SHP77 (cell line): ENCODE measurements at regions not wholly inside any gene's neighbourhood (a gene's known extent, or its start where the extent isn't known, plus 50 kb on each side); places are given as distances from the start of the nearest gene placed in this dataset.

Experiments
- DNase-seq, 2 experiments: peaks; one replicate each; lab custom pipeline; 2025; lab: John Stamatoyannopoulos, UW

DNA sequence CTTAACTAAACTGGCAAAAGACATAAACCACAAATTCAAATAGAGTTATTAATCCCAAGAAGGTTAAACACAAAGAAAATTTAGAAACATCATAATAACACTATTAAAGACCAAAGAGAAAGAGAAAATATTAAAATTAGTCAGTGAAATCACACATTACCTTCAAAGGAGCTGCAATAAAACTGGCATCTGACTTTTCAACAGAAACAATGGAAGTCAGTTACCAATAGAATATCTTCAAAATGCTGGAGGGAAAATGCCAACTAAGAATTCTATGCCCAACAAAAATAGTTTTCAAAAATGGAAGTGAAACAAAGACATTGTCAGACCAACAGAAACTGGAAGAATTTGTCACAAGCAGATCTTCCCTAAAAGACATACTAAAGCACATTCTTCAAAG, 68.7 kb upstream of the RNF7 start:
- DNase-seq: no peak

- no peak for DNase-seq
Observed at GRCh38 chr3:141677701-141678100, 60.4 kb upstream of the RNF7 start.

- DNase-seq: peak in 1 of 2 experiments; percentile 22
Observed at GRCh38 chr3:141680620-141681389, 57.3 kb upstream of the RNF7 start.

- no peak for DNase-seq
Observed at GRCh38 chr3:141681390-141681780, 56.7 kb upstream of the RNF7 start.

DNA sequence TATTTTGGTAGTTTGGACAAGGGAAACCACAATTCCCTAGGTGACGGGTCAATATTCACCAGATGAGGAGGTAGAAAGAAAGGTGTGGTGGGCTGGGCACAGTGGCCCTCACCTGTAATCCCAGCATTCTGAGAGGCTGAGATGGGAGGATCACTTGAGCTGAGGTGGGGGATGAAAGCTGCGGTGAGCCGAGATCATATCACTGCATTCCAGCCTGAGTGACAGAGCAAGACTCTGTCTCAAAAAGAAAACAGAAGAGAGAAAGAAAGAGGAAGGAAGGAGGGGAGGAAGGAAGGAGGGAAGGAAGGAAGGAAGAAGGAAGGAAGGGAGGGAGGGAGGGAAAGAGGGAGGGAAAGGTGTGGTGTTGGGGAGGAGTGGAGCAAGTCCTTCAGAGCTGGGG, 56.1 kb upstream of the RNF7 start:
- no peak for DNase-seq

DNA sequence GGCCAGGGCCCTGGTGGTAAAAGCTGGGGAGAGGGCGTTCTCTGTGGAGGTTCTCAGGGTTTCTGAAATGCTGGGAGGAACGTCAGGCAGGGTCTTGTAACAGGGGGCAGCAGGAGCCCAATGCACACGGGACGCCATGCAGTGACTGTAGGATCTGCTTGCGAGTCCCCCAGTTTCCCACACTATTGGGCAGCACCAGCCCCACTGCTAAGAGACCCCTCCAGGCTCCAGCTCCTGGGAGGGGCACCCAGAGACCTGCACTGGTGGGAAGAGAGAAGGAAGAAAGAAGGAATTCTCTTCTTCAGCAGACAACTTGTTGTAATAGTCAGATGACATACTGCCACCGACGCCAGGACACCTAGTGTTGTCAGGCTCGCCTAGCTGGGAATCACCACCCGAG, 55.2 kb upstream of the RNF7 start:
- no peak for DNase-seq

GRCh38 chr3:141684758-141685157, 53.3 kb upstream of the RNF7 start:
- DNase-seq: no peak

DNA sequence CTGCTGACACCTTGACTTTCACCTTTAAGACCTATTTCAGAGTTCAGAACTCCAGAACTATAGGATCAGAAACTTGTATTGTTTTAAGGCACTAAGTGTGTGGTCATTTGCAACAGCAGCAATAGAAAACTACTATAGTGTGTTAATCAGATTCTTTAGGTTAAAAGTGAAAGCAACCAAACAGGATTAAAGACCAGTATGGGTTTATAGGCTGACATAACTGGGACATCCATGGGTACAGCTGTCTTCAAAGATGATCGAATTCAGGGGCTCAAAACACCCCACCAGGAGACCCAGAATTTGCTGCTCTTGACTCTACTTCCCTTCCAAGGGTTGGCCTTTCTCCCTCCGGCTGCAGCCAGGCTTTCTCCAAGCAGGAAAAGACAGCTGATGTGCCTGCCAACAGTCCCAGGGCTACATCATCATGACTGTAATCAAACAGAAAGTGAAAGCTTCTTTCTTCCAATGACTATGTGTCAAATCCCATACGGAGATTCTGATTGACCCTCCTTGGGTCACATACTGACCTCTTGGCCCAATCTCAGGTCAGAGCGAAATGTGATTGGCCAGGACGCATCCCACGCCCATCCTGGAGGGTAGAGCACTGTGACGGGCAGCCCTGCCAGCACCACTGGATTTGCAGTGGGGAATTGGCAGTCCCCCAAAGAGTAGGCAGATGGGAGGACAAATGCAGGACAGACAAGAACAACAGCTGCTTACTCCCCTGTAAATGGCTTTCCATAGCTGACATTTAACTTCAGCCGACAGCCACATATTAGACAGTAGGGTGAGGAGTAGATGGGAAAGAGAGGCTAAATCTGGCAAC, 51.4 kb upstream of the RNF7 start:
- peak; percentile 67 to 77 for DNase-seq
